Activated CD4-positive, alpha-beta T cell treated with anti-CD3 and anti-CD28 coated beads for 36 hours (primary cell): ENCODE measurements at regions not wholly inside any gene's neighbourhood (a gene's known extent, or its start where the extent isn't known, plus 50 kb on each side); places are given as distances from the start of the nearest gene placed in this dataset.

Source experiments
- ATAC-seq: fragments of 200-7000 bp; cut with Tn5 transposase; one replicate; pipeline ENCODE4 v1.10.0; 2021; ENCODE audit warnings: mild to moderate bottlenecking, moderate library complexity
- CTCF ChIA-PET: fragments of 350-600 bp; sonication (Branson Sonifier 250); formaldehyde crosslinking; loops from one replicate; lab custom pipeline; 2021; ENCODE audit warnings: antibody characterized with exemption; lab: Charles Lee
- POLR2A ChIA-PET: fragments of 350-600 bp; sonication (Branson Sonifier 250); formaldehyde crosslinking; loops from one replicate; lab custom pipeline; 2021; ENCODE audit warnings: antibody characterized with exemption, inconsistent platforms; lab: Charles Lee
- DNase-seq: peaks from one replicate; pipeline ENCODE4 v3.0.0-alpha.2; 2020
- H3K27ac Mint-ChIP-seq: one replicate; pipeline ENCODE4 v1.8.0; 2021; ENCODE audit warnings: mixed read lengths
- H3K27me3 Mint-ChIP-seq: one replicate; pipeline ENCODE4 v1.8.0; 2021; ENCODE audit warnings: mixed read lengths
- H3K36me3 Mint-ChIP-seq: one replicate; pipeline ENCODE4 v1.8.0; 2021; ENCODE audit warnings: low read depth, mixed read lengths
- H3K4me1 Mint-ChIP-seq: one replicate; pipeline ENCODE4 v1.8.0; 2021; ENCODE audit warnings: mixed read lengths
- H3K4me3 Mint-ChIP-seq: one replicate; pipeline ENCODE4 v1.8.0; 2021; ENCODE audit warnings: mild to moderate bottlenecking, moderate library complexity, mixed read lengths
- H3K9me3 Mint-ChIP-seq: one replicate; pipeline ENCODE4 v1.8.0; 2021; ENCODE audit warnings: low read depth, mixed read lengths
- intact Hi-C, 2 experiments: fragments of 100-400 bp; cut with DNase I in 1 of 2; cut with micrococcal nuclease in 1 of 2; formaldehyde crosslinking; loops; one replicate each; pipeline versions ENCODE4 v1.14.2 to v1.15.1; 2022 to 2024; cut with DNase I, micrococcal nuclease

- Mint-ChIP-seq H3K4me1 (no peaks in the 10 kb centered on the region), H3K4me3 (no peak overlapping the region), H3K27ac (no peak overlapping the region), H3K36me3 (no peaks in the 10 kb centered on the region), H3K9me3 (no peaks in the 10 kb centered on the region), H3K27me3 (no peaks in the 10 kb centered on the region)
- DNase-seq = no peak
- intact Hi-C loops = no loop called here
- ChIA-PET POLR2A (no interaction called here), CTCF (interaction anchor here (0.6 kb wide), 1 partner anchor 319 kb away, joined by 3 read pairs; no protein-coding TSS in a partner anchor)
- ATAC-seq = no peak
Measured at GRCh38 chrX:5054852-5055251, 1173.8 kb downstream of the NLGN4X start.

- Mint-ChIP-seq H3K4me1 (no peaks in the 10 kb centered on the region), H3K9me3 (no peaks in the 10 kb centered on the region), H3K4me3 (no peak overlapping the region), H3K36me3 (no peaks in the 10 kb centered on the region), H3K27me3 (no peaks in the 10 kb centered on the region), H3K27ac (no peak overlapping the region)
- ATAC-seq (no peak), DNase-seq (peak; percentile 3)
- ChIA-PET CTCF (no interaction called here), POLR2A (no interaction called here)
- intact Hi-C loops = no loop called here
Measured at GRCh38 chrX:5051831-5052491, 1176.7 kb downstream of the NLGN4X start.

- H3K4me3 Mint-ChIP-seq = no peak overlapping the region
- CTCF ChIA-PET = no interaction called here
- intact Hi-C loops = no loop called here
Measured at GRCh38 chrX:5042563-5042962, 1186.1 kb downstream of the NLGN4X start.

GRCh38 chrX:5031792-5032191 lies 1196.9 kb downstream of the NLGN4X start:
- DNase-seq (no peak), ATAC-seq (no peak)
- Mint-ChIP-seq H3K27ac (no peak overlapping the region), H3K27me3 (no peaks in the 10 kb centered on the region), H3K4me1 (no peaks in the 10 kb centered on the region), H3K9me3 (peaks cover 6% of the 10 kb centered on the region), H3K4me3 (no peak overlapping the region), H3K36me3 (no peaks in the 10 kb centered on the region)
- intact Hi-C loops = no loop called here
- CTCF ChIA-PET = no interaction called here
- POLR2A ChIA-PET = no interaction called here

More at GRCh38 chrX:5042563-5042962, 1186.1 kb downstream of the NLGN4X start:
- Mint-ChIP-seq H3K36me3 (no peaks in the 10 kb centered on the region), H3K27ac (no peak overlapping the region), H3K4me1 (no peaks in the 10 kb centered on the region), H3K9me3 (no peaks in the 10 kb centered on the region), H3K27me3 (no peaks in the 10 kb centered on the region)
- POLR2A ChIA-PET = no interaction called here
- DNase-seq = no peak
- ATAC-seq = no peak

GRCh38 chrX:5015451-5015850 lies 1213.2 kb downstream of the NLGN4X start:
- ATAC-seq = no peak
- no peaks in the 10 kb centered on the region for H3K9me3 Mint-ChIP-seq
- ChIA-PET POLR2A (no interaction called here), CTCF (no interaction called here)
- no peak overlapping the region for H3K4me3 Mint-ChIP-seq
- H3K36me3 Mint-ChIP-seq = no peaks in the 10 kb centered on the region
- intact Hi-C loops = loop anchor here in 1 of 2 experiments (10.0 kb wide), 1 partner anchor 821 kb away; no protein-coding TSS in a partner anchor
- no peak for DNase-seq
- no peaks in the 10 kb centered on the region for H3K27me3 Mint-ChIP-seq
- no peaks in the 10 kb centered on the region for H3K4me1 Mint-ChIP-seq
- H3K27ac Mint-ChIP-seq = no peak overlapping the region

GRCh38 chrX:4994855-4995254 lies 1233.8 kb downstream of the NLGN4X start:
- no peaks in the 10 kb centered on the region for H3K27me3 Mint-ChIP-seq
- H3K4me1 Mint-ChIP-seq = no peaks in the 10 kb centered on the region
- no peak overlapping the region for H3K27ac Mint-ChIP-seq
- ChIA-PET POLR2A (no interaction called here), CTCF (no interaction called here)
- no peak for ATAC-seq
- H3K36me3 Mint-ChIP-seq = no peaks in the 10 kb centered on the region
- no peak overlapping the region for H3K4me3 Mint-ChIP-seq
- DNase-seq = no peak
- intact Hi-C loops = no loop called here
- H3K9me3 Mint-ChIP-seq = peaks cover 2% of the 10 kb centered on the region

- H3K4me1 Mint-ChIP-seq = no peaks in the 10 kb centered on the region
- H3K9me3 Mint-ChIP-seq = no peaks in the 10 kb centered on the region
- H3K27me3 Mint-ChIP-seq = no peaks in the 10 kb centered on the region
- ChIA-PET POLR2A (no interaction called here), CTCF (no interaction called here)
- ATAC-seq = no peak
- no peaks in the 10 kb centered on the region for H3K36me3 Mint-ChIP-seq
- no peak for DNase-seq
- H3K27ac Mint-ChIP-seq = no peak overlapping the region
- no peak overlapping the region for H3K4me3 Mint-ChIP-seq
- intact Hi-C loops = no loop called here
Measured at GRCh38 chrX:4978613-4979012, 1250.1 kb downstream of the NLGN4X start.

- H3K9me3 Mint-ChIP-seq = no peaks in the 10 kb centered on the region
- DNase-seq = no peak
- ChIA-PET POLR2A (no interaction called here), CTCF (no interaction called here)
- no peaks in the 10 kb centered on the region for H3K36me3 Mint-ChIP-seq
- H3K27me3 Mint-ChIP-seq = no peaks in the 10 kb centered on the region
- H3K4me1 Mint-ChIP-seq = no peaks in the 10 kb centered on the region
- no peak overlapping the region for H3K27ac Mint-ChIP-seq
- no peak overlapping the region for H3K4me3 Mint-ChIP-seq
- no peak for ATAC-seq
- intact Hi-C loops = no loop called here
Measured at GRCh38 chrX:4971646-4972045, 1257.0 kb downstream of the NLGN4X start.

- Mint-ChIP-seq H3K27me3 (no peaks in the 10 kb centered on the region), H3K4me3 (no peak overlapping the region), H3K27ac (no peak overlapping the region), H3K4me1 (no peaks in the 10 kb centered on the region), H3K36me3 (no peaks in the 10 kb centered on the region), H3K9me3 (no peaks in the 10 kb centered on the region)
- intact Hi-C loops = no loop called here
- POLR2A ChIA-PET = no interaction called here
- no peak for ATAC-seq
- DNase-seq = no peak
- CTCF ChIA-PET = no interaction called here
Measured at GRCh38 chrX:4964112-4964511, 1250.7 kb upstream of the PRKX start.

GRCh38 chrX:4963432-4963831 lies 1250.0 kb upstream of the PRKX start:
- no peak overlapping the region for H3K4me3 Mint-ChIP-seq
- H3K9me3 Mint-ChIP-seq = no peaks in the 10 kb centered on the region
- intact Hi-C loops = no loop called here
- POLR2A ChIA-PET = no interaction called here
- CTCF ChIA-PET = no interaction called here
- H3K4me1 Mint-ChIP-seq = no peaks in the 10 kb centered on the region
- DNase-seq (no peak), ATAC-seq (no peak)
- H3K27ac Mint-ChIP-seq = no peak overlapping the region
- no peaks in the 10 kb centered on the region for H3K27me3 Mint-ChIP-seq
- H3K36me3 Mint-ChIP-seq = no peaks in the 10 kb centered on the region

- intact Hi-C loops = no loop called here
- Mint-ChIP-seq H3K4me3 (no peak overlapping the region), H3K36me3 (no peaks in the 10 kb centered on the region), H3K9me3 (no peaks in the 10 kb centered on the region), H3K4me1 (no peaks in the 10 kb centered on the region), H3K27me3 (no peaks in the 10 kb centered on the region), H3K27ac (no peak overlapping the region)
- ATAC-seq (no peak), DNase-seq (no peak)
- ChIA-PET CTCF (no interaction called here), POLR2A (no interaction called here)
Measured at GRCh38 chrX:4944767-4945166, 1231.3 kb upstream of the PRKX start.

GRCh38 chrX:4936315-4936714 lies 1222.9 kb upstream of the PRKX start:
- ChIA-PET POLR2A (no interaction called here), CTCF (no interaction called here)
- Mint-ChIP-seq H3K27ac (no peak overlapping the region), H3K27me3 (no peaks in the 10 kb centered on the region), H3K4me1 (no peaks in the 10 kb centered on the region), H3K36me3 (no peaks in the 10 kb centered on the region), H3K9me3 (no peaks in the 10 kb centered on the region), H3K4me3 (no peak overlapping the region)
- DNase-seq (no peak), ATAC-seq (no peak)
- intact Hi-C loops = no loop called here
